NB4 (cell line): ENCODE measurements at regions not wholly inside any gene's neighbourhood (a gene's known extent, or its start where the extent isn't known, plus 50 kb on each side); places are given as distances from the start of the nearest gene placed in this dataset.

Source experiments
- DNase-seq: peaks from one replicate; pipeline ENCODE4 v3.0.0; 2010; ENCODE audit warnings: low read depth
- H3K4me3 ChIP-seq: one replicate; pipeline ENCODE4 v1.5.1; 2011; ENCODE audit warnings: mild to moderate bottlenecking, low read depth, low read length, moderate library complexity
- CTCF ChIP-seq: IDR thresholded peaks from one replicate; pipeline ENCODE4 v1.5.1; 2012; ENCODE audit warnings: low read depth, low read length
- MAX ChIP-seq: IDR thresholded peaks from 2 replicates; pipeline ENCODE4 v1.6.1; 2011; ENCODE audit warnings: low read depth, low read length
- MYC ChIP-seq: IDR thresholded peaks from 2 replicates; pipeline ENCODE4 v1.6.1; 2011; ENCODE audit warnings: low read depth, low read length
- POLR2A ChIP-seq: IDR thresholded peaks from 2 replicates; pipeline ENCODE4 v1.6.1; 2011; ENCODE audit warnings: mild to moderate bottlenecking; ENCODE audit not compliant: insufficient read length; ENCODE audit errors: extremely low read depth

GRCh38 chr9:30995956-30996738 lies 1388.3 kb upstream of the ACO1 start:
- no peak for DNase-seq
- TF ChIP-seq CTCF, result no peak
- TF ChIP-seq POLR2A, result no peak
- no peak for TF ChIP-seq MYC
- TF ChIP-seq MAX, result no peak
- no peak overlapping the region for H3K4me3 ChIP-seq

GRCh38 chr9:30996761-30997160 lies 1387.7 kb upstream of the ACO1 start:
- no peak for DNase-seq
- no peak overlapping the region for H3K4me3 ChIP-seq
- no peak for TF ChIP-seq MYC
- TF ChIP-seq POLR2A, result no peak
- no peak for TF ChIP-seq CTCF
- TF ChIP-seq MAX, result no peak

- DNase-seq, result no peak
- TF ChIP-seq POLR2A, result no peak
- no peak for TF ChIP-seq MAX
- TF ChIP-seq MYC, result no peak
- TF ChIP-seq CTCF, result no peak
- H3K4me3 ChIP-seq, result no peak overlapping the region
These were observed 1387.2 kb upstream of the ACO1 start for GRCh38 chr9:30997291-30997690.

- DNase-seq, result no peak
- no peak overlapping the region for H3K4me3 ChIP-seq
- TF ChIP-seq POLR2A, result no peak
- TF ChIP-seq MYC, result no peak
- TF ChIP-seq MAX, result no peak
- TF ChIP-seq CTCF, result no peak
These were observed 1379.3 kb upstream of the ACO1 start for GRCh38 chr9:31005086-31005665.

- H3K4me3 ChIP-seq, result no peak overlapping the region
- DNase-seq, result no peak
- TF ChIP-seq CTCF (no peak), POLR2A (no peak), MYC (no peak), MAX (no peak)
These were observed 1371.1 kb upstream of the ACO1 start for GRCh38 chr9:31013371-31013770.
